ENCODE measurements at regions not wholly inside any gene's neighbourhood (a gene's known extent, or its start where the extent isn't known, plus 50 kb on each side); places are given as distances from the start of the nearest gene placed in this dataset.
"Not testable (repeated sequence)": the region's sequence is repeated elsewhere in the genome, so short reads cannot be mapped to it uniquely, and the experiment has no call there.

DNA sequence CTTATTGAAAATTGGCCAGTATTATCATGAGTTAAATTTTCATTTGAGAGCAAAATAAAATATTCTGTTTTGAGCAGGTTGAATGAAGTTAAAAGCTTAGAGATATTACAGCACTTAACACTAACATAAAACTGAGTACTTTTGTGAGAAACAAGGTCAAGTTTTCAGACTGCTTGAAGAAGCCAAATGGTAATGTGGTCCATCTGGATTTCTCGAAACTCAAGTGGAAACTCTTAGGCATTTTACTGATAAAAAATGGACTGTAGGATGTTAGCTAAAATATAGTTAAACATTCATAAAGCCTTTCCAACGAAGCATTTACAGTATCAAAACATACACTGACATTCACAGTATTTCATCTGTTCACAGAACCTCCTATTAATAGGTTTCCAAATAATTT lies 528.1 kb upstream of the SEMA3D start:
- no peak for DNase-seq

- DNase-seq, result no peak
Measured at GRCh38 chr7:85714043-85714578, 527.3 kb upstream of the SEMA3D start.

DNA sequence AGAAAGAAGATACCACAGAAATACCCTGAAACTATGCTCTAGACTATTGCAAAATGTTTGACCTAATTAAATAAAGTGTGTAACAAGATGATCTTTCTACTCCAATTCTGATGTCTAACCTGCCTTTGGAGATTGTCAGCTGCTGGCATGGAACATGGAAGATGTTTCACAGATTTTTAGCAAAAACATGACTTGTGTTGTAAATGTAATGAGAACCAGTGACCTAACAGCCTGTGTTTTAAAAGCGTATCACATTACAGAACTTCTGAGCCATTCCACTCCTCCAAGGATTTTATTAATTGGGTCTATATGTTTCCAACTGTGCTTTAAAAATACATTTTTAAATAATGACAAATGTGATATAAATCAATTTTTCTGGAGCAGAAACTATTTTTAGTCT lies 526.3 kb upstream of the SEMA3D start:
- DNase-seq, result no peak

- DNase-seq, result no peak
Measured at GRCh38 chr7:85711894-85712293, 525.0 kb upstream of the SEMA3D start.

GRCh38 chr7:85710960-85711359 lies 524.1 kb upstream of the SEMA3D start:
- no peak for DNase-seq

GRCh38 chr7:85708221-85708620 lies 521.4 kb upstream of the SEMA3D start:
- DNase-seq, result no peak

- no peak for DNase-seq
Measured at GRCh38 chr7:85705076-85705475, 518.2 kb upstream of the SEMA3D start.

GRCh38 chr7:85703251-85704010 lies 516.6 kb upstream of the SEMA3D start:
- no peak for DNase-seq

- DNase-seq, result no peak
Measured at GRCh38 chr7:85702348-85702747, 515.5 kb upstream of the SEMA3D start.

DNA sequence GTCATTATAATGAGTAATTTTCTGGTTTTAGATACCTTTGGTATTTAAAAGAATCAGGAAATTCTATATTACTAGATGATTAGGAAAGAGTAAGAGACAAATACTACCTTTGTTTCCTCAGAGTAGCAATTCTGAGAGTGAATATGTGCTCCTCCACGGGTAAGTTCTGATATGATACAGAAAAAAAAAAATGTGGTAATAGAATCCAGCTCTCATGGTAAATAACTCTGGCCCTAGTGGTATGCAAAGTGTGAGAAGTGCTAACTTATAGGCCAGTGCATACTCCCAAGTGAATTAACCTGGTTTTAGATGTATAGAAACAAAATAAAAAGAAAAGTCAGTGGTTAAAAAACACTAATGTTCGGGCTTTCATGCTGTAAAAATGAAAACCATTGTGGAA lies 512.6 kb upstream of the SEMA3D start:
- DNase-seq, result no peak

GRCh38 chr7:85695533-85695932 lies 508.7 kb upstream of the SEMA3D start:
- no peak for DNase-seq

DNA sequence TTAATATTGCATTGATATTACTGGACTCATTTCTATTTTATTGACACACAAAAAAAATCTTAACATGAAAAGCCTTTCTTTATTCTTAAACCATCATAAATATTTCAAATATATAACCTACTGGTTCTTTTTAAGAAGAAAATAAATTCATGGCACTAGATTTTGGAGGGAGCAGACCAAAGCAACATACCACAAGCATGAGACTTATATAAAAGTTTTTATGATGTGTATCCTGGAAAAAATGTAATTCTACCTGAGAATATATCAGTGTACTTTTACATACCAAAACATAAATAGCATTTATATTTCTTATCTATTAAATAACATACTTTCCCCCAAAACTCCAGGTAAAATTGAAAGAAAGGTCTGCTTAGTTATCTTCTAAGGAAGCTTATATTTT lies 508.2 kb upstream of the SEMA3D start:
- DNase-seq, result no peak

- DNase-seq, result no peak
Measured at GRCh38 chr7:85693326-85693725, 506.5 kb upstream of the SEMA3D start.

DNA sequence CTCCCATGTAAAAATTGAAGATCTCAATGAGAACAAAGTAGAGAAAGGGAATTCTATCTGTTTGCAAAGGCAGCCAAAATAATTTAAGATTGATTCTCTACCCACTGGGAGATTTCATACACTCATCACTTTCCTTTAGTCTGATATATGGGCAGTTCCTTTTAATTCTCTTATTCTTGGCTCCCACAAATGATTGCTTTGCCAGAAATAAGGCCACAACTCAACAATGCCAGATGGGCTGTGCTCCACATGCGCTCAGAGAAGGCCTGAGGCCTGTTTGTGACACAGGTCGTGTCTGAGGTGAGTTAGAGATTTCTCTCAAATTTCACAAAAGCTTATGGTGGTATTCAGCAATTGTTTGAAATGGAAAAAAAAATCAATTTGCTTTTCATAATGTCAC lies 501.9 kb upstream of the SEMA3D start:
- no peak for DNase-seq

- no peak for DNase-seq
Measured at GRCh38 chr7:85686401-85687181, 499.7 kb upstream of the SEMA3D start.

DNA sequence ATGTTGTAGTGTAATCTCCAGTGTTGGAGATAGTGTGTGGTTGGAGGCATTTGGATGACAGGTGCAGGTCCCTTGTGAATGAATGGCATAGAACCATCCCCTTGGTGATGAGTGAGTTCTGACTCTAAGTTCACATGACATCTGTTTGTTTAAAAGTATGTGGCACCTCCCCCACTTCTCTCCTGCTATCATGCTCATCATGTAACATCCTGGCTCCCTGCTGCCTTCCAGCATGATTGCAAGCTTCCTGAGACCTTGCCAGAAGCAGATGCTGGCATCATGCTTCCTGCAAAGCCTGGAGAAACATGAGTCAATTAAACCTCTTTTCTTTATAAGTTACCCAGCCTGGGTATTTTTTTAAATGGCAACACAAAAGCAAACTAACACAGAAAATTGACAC lies 499.0 kb upstream of the SEMA3D start:
- no peak for DNase-seq

- DNase-seq, result no peak
Measured at GRCh38 chr7:85682833-85683620, 496.2 kb upstream of the SEMA3D start.

- no peak for DNase-seq
Measured at GRCh38 chr7:85681241-85681640, 494.4 kb upstream of the SEMA3D start.

- DNase-seq, result not testable (repeated sequence)
Measured at GRCh38 chr7:85675093-85675492, 488.2 kb upstream of the SEMA3D start.

- no peak for DNase-seq
Measured at GRCh38 chr7:85673876-85674275, 487.0 kb upstream of the SEMA3D start.

DNA sequence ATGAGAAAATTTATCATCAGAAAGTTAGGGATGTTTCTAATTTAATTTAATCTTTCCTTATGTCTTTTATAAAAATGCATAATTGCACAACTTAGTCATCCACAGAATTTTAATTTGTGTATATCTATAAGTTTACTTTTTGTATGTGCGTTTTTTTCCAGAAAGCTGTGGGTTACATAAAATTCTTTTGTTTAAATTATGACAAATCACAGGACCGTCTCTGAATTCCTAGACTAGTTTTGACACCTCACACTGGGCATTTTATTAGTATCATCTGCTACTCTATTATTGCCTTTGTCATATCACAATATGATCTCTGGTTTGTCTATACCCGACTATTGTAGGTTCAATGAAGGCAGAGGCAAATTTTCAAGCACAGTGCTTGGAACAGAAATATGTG lies 482.4 kb upstream of the SEMA3D start:
- DNase-seq, result no peak

DNA sequence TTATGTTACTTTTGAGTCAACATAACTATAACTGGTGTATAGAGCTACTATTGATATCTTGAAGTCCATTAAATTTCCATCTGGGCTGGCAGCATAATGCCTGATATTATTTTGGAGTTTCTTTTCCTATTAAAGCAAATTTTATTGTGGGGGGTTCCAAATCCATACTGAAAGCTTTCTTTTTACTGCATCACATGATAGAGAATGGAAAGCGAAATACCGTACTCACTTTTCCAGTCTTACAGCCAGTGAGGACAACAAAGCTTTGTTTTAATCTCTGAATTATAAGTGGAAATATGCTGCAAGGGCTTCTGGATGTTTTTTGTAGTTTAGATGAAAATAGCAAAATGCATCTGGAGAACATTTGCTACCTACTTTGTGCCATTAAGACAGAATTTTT lies 477.5 kb upstream of the SEMA3D start:
- DNase-seq, result no peak

- no peak for DNase-seq
Measured at GRCh38 chr7:85659364-85659763, 472.5 kb upstream of the SEMA3D start.
